ENCODE measurements at regions not wholly inside any gene's neighbourhood (a gene's known extent, or its start where the extent isn't known, plus 50 kb on each side); places are given as distances from the start of the nearest gene placed in this dataset.

GRCh38 chr6:138569970-138570724 is 70.9 kb upstream of the NHSL1 start:
- TF ChIP-seq, protein P1, sequence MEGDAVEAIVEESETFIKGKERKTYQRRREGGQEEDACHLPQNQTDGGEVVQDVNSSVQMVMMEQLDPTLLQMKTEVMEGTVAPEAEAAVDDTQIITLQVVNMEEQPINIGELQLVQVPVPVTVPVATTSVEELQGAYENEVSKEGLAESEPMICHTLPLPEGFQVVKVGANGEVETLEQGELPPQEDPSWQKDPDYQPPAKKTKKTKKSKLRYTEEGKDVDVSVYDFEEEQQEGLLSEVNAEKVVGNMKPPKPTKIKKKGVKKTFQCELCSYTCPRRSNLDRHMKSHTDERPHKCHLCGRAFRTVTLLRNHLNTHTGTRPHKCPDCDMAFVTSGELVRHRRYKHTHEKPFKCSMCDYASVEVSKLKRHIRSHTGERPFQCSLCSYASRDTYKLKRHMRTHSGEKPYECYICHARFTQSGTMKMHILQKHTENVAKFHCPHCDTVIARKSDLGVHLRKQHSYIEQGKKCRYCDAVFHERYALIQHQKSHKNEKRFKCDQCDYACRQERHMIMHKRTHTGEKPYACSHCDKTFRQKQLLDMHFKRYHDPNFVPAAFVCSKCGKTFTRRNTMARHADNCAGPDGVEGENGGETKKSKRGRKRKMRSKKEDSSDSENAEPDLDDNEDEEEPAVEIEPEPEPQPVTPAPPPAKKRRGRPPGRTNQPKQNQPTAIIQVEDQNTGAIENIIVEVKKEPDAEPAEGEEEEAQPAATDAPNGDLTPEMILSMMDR (IDR thresholded peaks at IDR 0.05) = no peak
- TF ChIP-seq POLR2A (IDR thresholded peaks at IDR 0.05) = no peak
